ENCODE measurements at regions not wholly inside any gene's neighbourhood (a gene's known extent, or its start where the extent isn't known, plus 50 kb on each side); places are given as distances from the start of the nearest gene placed in this dataset.

DNA sequence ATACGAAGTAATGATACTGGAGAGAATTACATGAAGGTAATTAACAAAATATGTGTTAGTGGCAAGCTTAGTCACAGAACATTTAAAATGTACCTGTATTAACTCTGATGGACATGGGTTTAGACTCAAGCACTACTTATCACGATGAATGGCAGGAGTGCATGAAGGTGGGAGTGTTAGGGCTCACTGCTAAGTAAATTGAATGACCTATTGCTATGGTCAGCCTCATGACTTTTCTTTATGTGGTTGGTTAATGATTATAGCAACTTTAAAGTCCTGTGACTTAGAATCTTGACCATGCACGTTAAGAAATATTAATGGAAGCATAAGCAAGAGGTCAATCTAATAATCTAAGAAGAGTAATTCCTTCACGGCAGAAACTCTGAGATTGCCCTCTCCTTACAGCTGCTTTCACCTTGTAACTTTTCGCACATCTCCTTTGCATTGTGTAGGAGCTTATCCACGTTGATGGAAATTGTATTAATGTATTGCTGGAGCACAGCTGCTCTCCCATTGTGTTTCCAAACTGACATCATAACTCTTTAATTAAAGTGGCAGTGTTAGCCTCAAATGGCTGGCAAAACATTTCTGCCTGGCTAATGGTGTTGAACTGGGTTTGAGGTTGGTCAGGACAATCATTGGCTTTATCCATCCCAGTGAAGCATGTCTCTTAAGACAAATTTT, 114.5 kb downstream of the RXFP2 start:
- DNase-seq (ENCODE audit: low read depth), result no peak

GRCh38 chr13:31859571-31859970, 120.2 kb downstream of the RXFP2 start:
- DNase-seq (ENCODE audit: low read depth), result peak; percentile 44

DNA sequence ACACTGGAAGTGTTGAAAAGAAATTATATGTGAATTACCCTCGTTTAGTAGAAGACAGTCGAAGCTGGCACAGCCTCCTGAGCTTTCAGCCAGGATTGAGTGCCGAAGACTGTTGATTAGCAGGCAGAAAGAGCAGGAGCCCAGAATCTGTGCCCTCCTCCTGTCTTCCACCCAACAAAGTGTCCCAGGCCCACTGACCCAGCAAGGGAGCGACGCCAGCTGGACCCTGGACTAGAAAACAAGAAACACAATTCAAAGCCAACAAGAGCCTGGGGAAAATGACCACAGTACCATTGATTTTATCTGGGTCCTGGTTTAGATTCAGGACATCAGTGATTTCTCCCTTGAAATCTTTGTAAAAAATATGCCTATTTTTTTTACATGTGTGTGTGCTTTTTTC, 120.7 kb downstream of the RXFP2 start:
- DNase-seq (ENCODE audit: low read depth), result no peak

DNA sequence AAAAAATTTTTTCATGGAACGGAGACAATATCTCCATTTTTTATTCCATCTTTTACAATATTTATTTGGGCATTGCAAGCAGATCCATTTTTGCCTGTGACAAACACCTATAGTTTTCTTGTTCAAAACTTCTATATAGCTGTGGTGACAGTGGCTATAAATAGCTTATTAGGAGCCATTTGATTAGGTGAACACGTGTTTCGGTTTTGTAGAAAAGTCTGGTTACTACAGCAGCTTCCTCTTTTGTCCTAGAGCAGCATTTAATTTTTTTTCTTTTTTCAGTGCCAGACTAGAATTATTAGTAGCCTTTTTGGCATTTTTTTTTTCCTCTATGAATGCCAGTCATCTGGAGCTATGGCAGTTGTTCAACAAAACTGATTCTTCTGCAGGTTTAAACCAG, 123.5 kb downstream of the RXFP2 start:
- no peak for DNase-seq (ENCODE audit: low read depth)

DNA sequence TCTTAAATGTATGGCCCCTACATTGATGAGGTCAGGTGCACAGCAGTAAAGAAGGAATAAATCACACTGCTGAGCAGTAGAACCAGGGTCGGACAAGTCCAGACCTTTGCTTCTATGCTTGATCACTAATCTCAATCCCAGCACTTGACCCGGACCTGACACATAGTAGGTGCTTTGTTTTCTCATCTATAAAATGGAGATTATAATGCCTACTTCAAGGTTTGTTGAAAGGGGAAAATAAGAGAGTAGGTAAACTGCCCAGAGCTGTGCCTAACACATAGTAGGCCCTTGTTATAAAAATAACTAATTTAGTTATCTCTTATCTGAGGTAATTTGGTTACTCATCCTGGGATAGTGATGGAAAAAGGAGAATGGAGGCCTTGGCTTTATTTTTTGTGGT, 125.0 kb downstream of the RXFP2 start:
- DNase-seq (ENCODE audit: low read depth), result no peak

DNA sequence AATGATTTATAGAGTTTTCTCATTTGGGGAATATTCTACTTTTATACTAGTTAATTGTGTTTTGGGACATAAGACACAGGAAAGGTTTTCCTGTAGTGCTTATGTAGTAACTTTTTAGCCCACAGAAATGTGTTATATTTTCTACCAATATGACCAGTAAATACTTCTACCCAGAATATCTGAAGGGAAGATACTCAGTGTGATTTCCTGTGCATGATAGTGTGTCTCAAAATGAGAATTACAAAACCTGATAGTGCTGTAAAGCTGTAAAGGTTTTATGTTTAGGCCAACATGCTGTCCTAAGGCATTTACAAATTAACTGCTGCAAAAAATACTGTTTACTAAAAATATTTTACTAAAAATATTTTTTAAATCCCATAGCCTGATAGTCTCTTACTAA, 126.8 kb downstream of the RXFP2 start:
- no peak for DNase-seq (ENCODE audit: low read depth)

GRCh38 chr13:31867709-31868108, 128.4 kb downstream of the RXFP2 start:
- no peak for DNase-seq (ENCODE audit: low read depth)

- no peak for DNase-seq (ENCODE audit: low read depth)
These were observed 130.3 kb downstream of the RXFP2 start for GRCh38 chr13:31869582-31869981.

DNA sequence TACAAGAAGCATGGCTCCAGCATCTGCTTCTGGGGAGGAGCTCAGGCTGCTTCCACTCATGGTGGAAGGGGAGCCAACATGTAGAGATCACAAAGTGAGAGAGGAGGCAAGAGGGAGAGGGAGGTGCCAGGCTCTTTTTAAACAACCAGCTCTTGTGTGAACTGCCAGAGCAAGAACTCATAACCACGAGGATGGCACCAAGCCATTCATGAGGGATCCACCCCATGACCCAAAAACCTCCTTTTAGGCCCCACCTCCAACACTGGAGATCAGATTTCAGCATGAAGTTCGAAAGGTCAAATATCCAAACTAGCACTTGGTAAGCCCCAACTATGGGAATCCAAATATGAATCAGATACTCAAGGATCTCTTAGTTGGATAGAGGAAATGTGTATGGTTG, 131.2 kb downstream of the RXFP2 start:
- peak; percentile 30 for DNase-seq (ENCODE audit: low read depth)

DNA sequence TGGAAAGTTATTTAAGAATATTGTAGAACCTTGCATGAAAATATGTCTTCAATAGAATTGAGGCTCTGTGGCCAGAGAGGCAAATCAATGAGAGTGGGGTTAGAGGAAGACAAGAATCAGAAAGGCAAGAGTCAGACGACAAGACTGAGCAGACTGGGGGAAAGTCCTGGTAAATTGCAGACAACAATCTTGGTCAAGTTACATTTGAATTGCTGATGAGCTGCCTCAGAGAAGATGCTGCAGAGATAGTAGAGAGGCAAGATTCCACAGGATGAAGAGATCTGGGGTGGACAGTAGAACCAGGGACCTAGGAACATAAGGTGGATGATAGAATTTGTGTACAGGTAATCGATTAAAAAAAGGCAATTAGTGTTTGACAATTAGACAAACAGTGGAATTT, 133.8 kb downstream of the RXFP2 start:
- DNase-seq (ENCODE audit: low read depth), result no peak

DNA sequence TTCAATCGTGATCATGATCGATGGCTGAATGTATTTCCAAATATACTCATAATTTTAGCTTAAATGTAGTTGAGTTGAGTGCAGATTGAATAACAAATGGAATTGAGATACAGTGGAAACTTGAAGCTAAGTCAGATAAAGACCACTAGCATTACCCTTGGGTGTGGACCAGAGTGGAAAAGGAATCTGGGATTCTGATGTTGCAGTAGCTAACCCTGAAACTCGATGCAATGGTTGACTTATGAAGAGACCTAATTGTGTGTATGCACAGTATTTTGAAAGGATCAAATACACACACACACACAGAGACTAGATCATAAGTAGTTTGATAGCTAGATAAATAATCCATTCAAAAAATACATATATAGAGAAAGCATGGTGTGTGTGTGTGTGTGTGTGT, 135.8 kb downstream of the RXFP2 start:
- peak; percentile 28 for DNase-seq (ENCODE audit: low read depth)

- no peak for DNase-seq (ENCODE audit: low read depth)
These were observed 138.7 kb downstream of the RXFP2 start for GRCh38 chr13:31878052-31878451.

- DNase-seq (ENCODE audit: low read depth), result no peak
These were observed 139.2 kb downstream of the RXFP2 start for GRCh38 chr13:31878495-31878894.

DNA sequence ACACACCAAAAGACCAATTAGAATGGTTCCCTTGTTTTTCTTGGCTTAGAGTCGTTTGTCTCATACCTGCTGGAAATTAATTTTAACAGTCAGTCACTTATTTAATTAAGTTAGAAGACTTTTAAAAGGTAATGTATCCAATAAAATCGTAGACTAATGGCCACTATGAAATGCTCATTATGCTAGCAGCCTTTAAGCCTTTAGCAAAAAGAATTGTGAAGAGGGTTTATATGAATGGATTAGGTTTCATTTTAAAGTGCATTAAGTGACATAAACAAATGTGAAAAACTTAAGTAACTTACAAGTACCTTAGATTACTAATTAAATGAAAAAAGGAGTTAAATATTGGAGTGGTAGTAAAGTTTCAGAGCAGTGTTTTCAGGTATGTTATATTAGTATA, 139.6 kb downstream of the RXFP2 start:
- no peak for DNase-seq (ENCODE audit: low read depth)

DNA sequence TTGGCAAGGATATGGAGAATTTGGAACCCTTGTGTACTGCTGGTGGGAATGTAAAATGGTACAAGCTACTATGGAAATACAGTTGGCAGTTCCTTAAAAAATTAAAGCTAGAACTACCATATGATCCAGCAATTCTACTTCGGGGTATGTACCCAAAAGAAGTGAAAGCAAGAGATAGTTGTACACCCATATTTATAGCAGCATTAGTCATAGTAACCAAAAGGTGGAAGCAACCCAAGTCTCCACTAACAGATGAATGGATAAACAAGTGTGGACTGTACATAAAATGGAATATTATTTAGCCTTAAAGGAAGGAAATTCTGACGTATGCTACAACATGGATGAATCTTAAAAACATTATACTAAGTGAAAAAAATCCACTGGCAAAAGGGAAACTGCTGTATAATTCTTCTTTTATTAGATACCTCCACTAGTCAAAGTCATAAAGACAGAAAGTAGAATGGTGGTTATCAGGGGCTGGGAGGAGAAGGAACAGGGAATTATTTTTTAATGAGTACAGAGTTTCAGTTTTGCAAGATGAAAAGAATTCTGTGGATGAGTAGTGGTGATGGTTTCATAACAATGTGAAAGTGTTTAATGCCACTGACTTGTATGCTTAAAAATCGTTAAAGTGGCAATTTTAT, 141.6 kb downstream of the RXFP2 start:
- DNase-seq (ENCODE audit: low read depth), result peak; percentile 16

DNA sequence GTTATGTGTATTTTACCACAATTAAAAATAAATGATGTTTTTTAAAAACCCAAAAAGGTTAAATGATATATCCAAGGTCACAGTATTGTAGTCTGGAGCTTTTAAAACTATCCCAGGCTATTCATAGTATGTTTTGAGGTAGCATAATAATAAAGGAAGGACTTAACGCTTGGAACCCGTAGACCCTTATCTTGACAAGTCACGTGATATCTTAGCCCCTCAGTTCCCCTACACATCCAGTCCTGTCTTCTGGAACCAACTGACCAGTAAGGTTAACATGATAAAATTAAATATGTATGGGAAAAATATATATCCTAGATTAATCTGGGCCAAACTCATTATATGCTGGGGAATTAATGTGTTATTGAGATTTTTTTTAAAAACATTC, 142.2 kb downstream of the RXFP2 start:
- no peak for DNase-seq (ENCODE audit: low read depth)

GRCh38 chr13:31882794-31883193, 143.5 kb downstream of the RXFP2 start:
- DNase-seq (ENCODE audit: low read depth), result no peak

- no peak for DNase-seq (ENCODE audit: low read depth)
These were observed 145.2 kb downstream of the RXFP2 start for GRCh38 chr13:31884556-31884955.

DNA sequence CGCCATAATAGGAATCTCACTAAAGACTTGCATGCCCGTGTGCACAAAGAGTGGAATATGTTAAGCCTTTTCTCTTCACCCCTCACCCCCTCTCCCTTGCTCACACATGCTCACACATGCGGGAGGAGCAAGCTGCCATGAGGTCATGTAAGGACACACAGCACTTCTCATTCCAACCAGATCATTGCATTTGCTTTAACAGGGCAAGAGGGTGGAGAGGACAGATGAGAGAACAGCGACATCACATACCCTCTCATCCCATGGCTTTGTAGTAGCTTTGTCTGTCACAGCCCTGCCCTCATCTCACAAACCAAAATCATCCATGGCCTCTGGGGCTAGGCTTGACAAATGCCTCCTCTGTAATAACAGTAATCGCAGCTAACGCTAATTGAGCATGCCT, 145.6 kb upstream of the FRY start:
- peak; percentile 12 for DNase-seq (ENCODE audit: low read depth)

GRCh38 chr13:31887286-31887685, 144.3 kb upstream of the FRY start:
- DNase-seq (ENCODE audit: low read depth), result peak; percentile 58

GRCh38 chr13:31890946-31891345, 140.6 kb upstream of the FRY start:
- no peak for DNase-seq (ENCODE audit: low read depth)

DNA sequence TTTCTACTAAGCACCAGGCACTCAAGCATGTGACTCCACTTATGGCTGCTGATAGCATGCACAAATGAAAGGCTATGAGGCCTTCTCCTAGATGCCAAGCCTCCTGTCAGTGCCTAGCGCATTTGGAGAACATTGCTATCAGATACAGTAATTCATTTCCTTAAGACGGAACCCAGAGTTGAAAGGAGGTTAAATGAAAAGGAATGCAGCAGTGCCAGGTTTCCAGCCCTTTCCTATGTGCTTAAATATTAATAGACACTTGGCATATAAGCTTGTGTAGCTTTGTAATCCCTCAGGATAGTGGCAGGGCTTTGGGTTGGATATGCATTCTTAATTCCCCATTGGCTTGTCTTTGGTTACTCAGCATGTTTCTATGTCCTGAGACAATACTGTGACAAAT, 140.1 kb upstream of the FRY start:
- no peak for DNase-seq (ENCODE audit: low read depth)

- DNase-seq (ENCODE audit: low read depth), result no peak
These were observed 136.6 kb upstream of the FRY start for GRCh38 chr13:31894931-31895330.

DNA sequence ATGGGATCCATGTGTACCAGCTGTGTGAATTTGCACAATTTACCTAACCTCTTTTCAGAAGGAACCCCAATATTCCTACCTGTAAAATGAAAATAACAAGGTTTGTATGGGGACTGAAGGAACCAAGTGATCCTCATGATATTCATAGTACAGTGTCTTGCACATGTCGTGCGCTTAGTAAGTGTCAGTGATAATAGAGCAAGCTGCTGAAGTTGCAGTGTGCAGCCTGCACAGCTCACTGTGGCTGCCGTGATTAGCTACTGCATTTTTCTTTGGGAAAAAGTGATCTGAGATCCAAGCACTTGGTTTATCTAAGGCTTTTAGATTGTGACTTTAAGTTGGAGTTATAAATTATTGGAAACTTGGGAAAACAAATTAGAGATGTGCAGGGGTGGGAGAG, 135.9 kb upstream of the FRY start:
- no peak for DNase-seq (ENCODE audit: low read depth)

Data from stromal cell of bone marrow (primary cell).